Heart left ventricle (tissue), 16 donors: ENCODE measurements at regions not wholly inside any gene's neighbourhood (a gene's known extent, or its start where the extent isn't known, plus 50 kb on each side); places are given as distances from the start of the nearest gene placed in this dataset.

Experiments used
- ATAC-seq, 4 donors: fragments of 200-7000 bp; cut with Tn5 transposase; one replicate each; pipeline ENCODE4 v1.9.1; 2020 to 2022; ENCODE audit warnings: moderate library complexity in 4 of 4, mild to moderate bottlenecking in 3 of 4, moderate number of reproducible peaks in 1 of 4
- DNase-seq, 5 donors: peaks; one replicate each; pipeline ENCODE4 v3.0.0-alpha.2; 2020
- H3K27ac ChIP-seq, 12 donors: fragments of 200-600 bp; sonication (generic) in 4 of 12; one replicate each; pipeline versions ENCODE4 v1.5.0 to v1.8.0; 2016 to 2022; ENCODE audit warnings: mild to moderate bottlenecking in 2 of 12
- H3K27me3 ChIP-seq, 9 donors: fragments of 200-600 bp; sonication (generic) in 2 of 9; one replicate each; pipeline versions ENCODE4 v1.5.1 to v1.8.0; 2016 to 2022; ENCODE audit warnings: mild to moderate bottlenecking in 3 of 9
- H3K36me3 ChIP-seq, 9 donors: fragments of 200-600 bp; sonication (generic) in 2 of 9; one replicate each; pipeline versions ENCODE4 v1.5.0 to v1.8.0; 2018 to 2022; ENCODE audit warnings: mild to moderate bottlenecking in 2 of 9
- H3K4me1 ChIP-seq, 12 donors: fragments of 200-600 bp; sonication (generic) in 4 of 12; one replicate each; pipeline versions ENCODE4 v1.5.0 to v1.8.0; 2016 to 2022; ENCODE audit warnings: mild to moderate bottlenecking in 3 of 12
- H3K4me3 ChIP-seq, 12 donors: fragments of 200-600 bp; sonication (generic) in 4 of 12; one replicate each; pipeline versions ENCODE4 v1.5.0 to v1.8.0; 2017 to 2022; ENCODE audit warnings: mild to moderate bottlenecking in 9 of 12, moderate library complexity in 4 of 12
- H3K9me3 ChIP-seq, 12 donors: fragments of 200-600 bp; sonication (generic) in 4 of 12; one replicate each; pipeline versions ENCODE4 v1.5.0 to v1.8.0; 2016 to 2022; ENCODE audit warnings: mild to moderate bottlenecking in 1 of 12
- POLR2A ChIP-seq, 2 donors: fragments of 450-650 bp; IDR thresholded peaks; one replicate each; pipeline ENCODE4 v1.6.1; 2017; ENCODE audit warnings: antibody characterized with exemption in 2 of 2, mild to moderate bottlenecking in 2 of 2, moderate library complexity in 2 of 2
- WGBS, 4 donors: extraction: QIAGEN DNeasy Blood & Tissue Kit in 2 of 4; methylation state at CpG; one replicate each; pipeline versions ENCODE4 v1.1.5 to v1.1.7; 2013 to 2018; 5-methylcytosine and 5-hydroxymethylcytosine counted together
- intact Hi-C, 10 donors: fragments of 100-400 bp; cut with DNase I; formaldehyde crosslinking; loops; one replicate each; pipeline versions ENCODE4 v1.11.1 to v1.14.2; 2022
- TF ChIP-seq, protein P1 (sequence below), 12 donors: fragments of 200-600 bp; sonication (generic) in 4 of 12; IDR thresholded peaks; one replicate each; pipeline versions ENCODE4 v1.5.0 to v1.8.0; 2018 to 2022; ENCODE audit warnings: antibody characterized with exemption in 12 of 12, mild to moderate bottlenecking in 5 of 12
- donor health status: ischemic (EF 13 %, LVEDD 7.1; RV severe dilation, severe dysfunction).
- donor health status: healthy with polysubstance abuse.
- donor health status: DM: no; HTN: yes; CAD: no.
- donor health status: DM: no; HTN: no; CAD: no.
- donor health status: ischemic (EF 25% LVEDD 6.9; RV normal size, moderate dysfunction).
- donor health status: ischemic (EF 25% LVEDD 5.7; RV mildly dilated, moderate dysfunction).
- donor health status: healthy.
- donor health status: DM: yes; HTN: yes; CAD: no.
- donor health status: ischemic (EF 35%, LVEDD 5.7; RV mildly dilated, moderate dysfunction).
- donor health status: nonischemic (EF 11% LVEDD 7.7; RV severe dilation, severe dysfunction).
- donor health status: DM: yes; HTN: yes; CAD: no.
- donor health status: PGD.
- donor health status: ischemic (EF 29% LVEDD 5.4; RV normal size, mild dysfunction).
- donor health status: nonischemic (EF 23%, LVEDD 6.1; RV moderate dilation, normal function).

- TF ChIP-seq, protein P1, sequence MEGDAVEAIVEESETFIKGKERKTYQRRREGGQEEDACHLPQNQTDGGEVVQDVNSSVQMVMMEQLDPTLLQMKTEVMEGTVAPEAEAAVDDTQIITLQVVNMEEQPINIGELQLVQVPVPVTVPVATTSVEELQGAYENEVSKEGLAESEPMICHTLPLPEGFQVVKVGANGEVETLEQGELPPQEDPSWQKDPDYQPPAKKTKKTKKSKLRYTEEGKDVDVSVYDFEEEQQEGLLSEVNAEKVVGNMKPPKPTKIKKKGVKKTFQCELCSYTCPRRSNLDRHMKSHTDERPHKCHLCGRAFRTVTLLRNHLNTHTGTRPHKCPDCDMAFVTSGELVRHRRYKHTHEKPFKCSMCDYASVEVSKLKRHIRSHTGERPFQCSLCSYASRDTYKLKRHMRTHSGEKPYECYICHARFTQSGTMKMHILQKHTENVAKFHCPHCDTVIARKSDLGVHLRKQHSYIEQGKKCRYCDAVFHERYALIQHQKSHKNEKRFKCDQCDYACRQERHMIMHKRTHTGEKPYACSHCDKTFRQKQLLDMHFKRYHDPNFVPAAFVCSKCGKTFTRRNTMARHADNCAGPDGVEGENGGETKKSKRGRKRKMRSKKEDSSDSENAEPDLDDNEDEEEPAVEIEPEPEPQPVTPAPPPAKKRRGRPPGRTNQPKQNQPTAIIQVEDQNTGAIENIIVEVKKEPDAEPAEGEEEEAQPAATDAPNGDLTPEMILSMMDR (IDR thresholded peaks at IDR 0.05), result no peak
- TF ChIP-seq POLR2A (IDR thresholded peaks at IDR 0.05), result no peak
- H3K27ac ChIP-seq, result no peak overlapping the region
- DNase-seq (no peak), ATAC-seq (no peak)
- no peaks in the 10 kb centered on the region for H3K9me3 ChIP-seq
- WGBS, 4 donors, result 81 to 85% (median 82%) methylated on average over 2 of the region's 2 CpGs
- H3K4me3 ChIP-seq, result no peak overlapping the region
- intact Hi-C loops, result no loop called here
- no peaks in the 10 kb centered on the region for H3K36me3 ChIP-seq
- H3K4me1 ChIP-seq, result peaks cover 0 to 4% (median 0%) of the 10 kb centered on the region in 12 donors
- peaks cover 0 to 5% (median 0%) of the 10 kb centered on the region in 9 donors for H3K27me3 ChIP-seq
Observed at GRCh38 chr3:135860761-135861160, 104.8 kb upstream of the PPP2R3A start.

- intact Hi-C loops, result no loop called here
- DNase-seq (no peak), ATAC-seq (no peak)
- Histone ChIP-seq H3K4me3 (no peak overlapping the region), H3K9me3 (peaks cover 0 to 8% (median 0%) of the 10 kb centered on the region in 12 donors), H3K27ac (no peak overlapping the region), H3K36me3 (no peaks in the 10 kb centered on the region), H3K27me3 (peaks cover 0 to 5% (median 0%) of the 10 kb centered on the region in 9 donors), H3K4me1 (peaks cover 0 to 7% (median 0%) of the 10 kb centered on the region in 12 donors)
- 78 to 95% (median 85%) methylated on average over 1 of the region's 1 CpG for WGBS, 4 donors
- TF ChIP-seq, protein P1 (IDR thresholded peaks at IDR 0.05), result no peak
- no peak for TF ChIP-seq POLR2A (IDR thresholded peaks at IDR 0.05)
Observed at GRCh38 chr3:135862361-135862760, 103.2 kb upstream of the PPP2R3A start.

DNA sequence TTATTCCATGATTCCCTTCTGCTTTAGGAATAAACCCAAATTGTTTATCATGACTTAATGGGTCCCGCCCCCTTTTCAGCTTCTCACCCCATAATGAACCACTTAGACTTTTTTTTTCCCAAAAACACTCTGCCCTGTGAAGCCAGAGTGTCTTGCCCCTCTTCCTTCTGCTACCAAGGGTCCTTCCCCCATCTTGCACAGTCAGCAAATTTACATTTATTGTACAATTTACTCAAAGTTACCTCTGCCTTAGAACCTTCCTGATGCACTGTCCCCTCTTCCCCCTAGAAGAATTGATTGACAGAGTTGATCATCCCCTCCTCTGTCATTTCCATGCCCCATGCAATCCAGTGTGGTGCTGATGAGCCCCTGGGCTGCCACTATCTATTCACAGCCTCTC, 101.5 kb upstream of the PPP2R3A start:
- Histone ChIP-seq H3K9me3 (peaks cover 0 to 8% (median 0%) of the 10 kb centered on the region in 12 donors), H3K4me1 (peaks cover 0 to 7% (median 0%) of the 10 kb centered on the region in 12 donors), H3K27me3 (peaks cover 0 to 5% (median 0%) of the 10 kb centered on the region in 9 donors), H3K36me3 (no peaks in the 10 kb centered on the region), H3K4me3 (no peak overlapping the region), H3K27ac (no peak overlapping the region)
- intact Hi-C loops, result no loop called here
- TF ChIP-seq POLR2A (IDR thresholded peaks at IDR 0.05), result no peak
- TF ChIP-seq, protein P1 (IDR thresholded peaks at IDR 0.05), result no peak
- 75 to 90% (median 85%) methylated on average over 1 of the region's 1 CpG for WGBS, 4 donors
- ATAC-seq (no peak), DNase-seq (no peak)

GRCh38 chr3:135865085-135865484, 100.4 kb upstream of the PPP2R3A start:
- ATAC-seq (no peak), DNase-seq (no peak)
- H3K27me3 ChIP-seq, result peaks cover 0 to under 1% (median 0%) of the 10 kb centered on the region in 9 donors
- H3K4me3 ChIP-seq, result no peak overlapping the region
- no peak for TF ChIP-seq POLR2A (IDR thresholded peaks at IDR 0.05)
- TF ChIP-seq, protein P1 (IDR thresholded peaks at IDR 0.05), result no peak
- H3K27ac ChIP-seq, result no peak overlapping the region
- intact Hi-C loops, result no loop called here
- H3K9me3 ChIP-seq, result peaks cover 0 to 8% (median 0%) of the 10 kb centered on the region in 12 donors
- no peaks in the 10 kb centered on the region for H3K36me3 ChIP-seq
- H3K4me1 ChIP-seq, result peaks cover 0 to 7% (median 0%) of the 10 kb centered on the region in 12 donors
